ENCODE measurements at regions not wholly inside any gene's neighbourhood (a gene's known extent, or its start where the extent isn't known, plus 50 kb on each side); places are given as distances from the start of the nearest gene placed in this dataset.

DNA sequence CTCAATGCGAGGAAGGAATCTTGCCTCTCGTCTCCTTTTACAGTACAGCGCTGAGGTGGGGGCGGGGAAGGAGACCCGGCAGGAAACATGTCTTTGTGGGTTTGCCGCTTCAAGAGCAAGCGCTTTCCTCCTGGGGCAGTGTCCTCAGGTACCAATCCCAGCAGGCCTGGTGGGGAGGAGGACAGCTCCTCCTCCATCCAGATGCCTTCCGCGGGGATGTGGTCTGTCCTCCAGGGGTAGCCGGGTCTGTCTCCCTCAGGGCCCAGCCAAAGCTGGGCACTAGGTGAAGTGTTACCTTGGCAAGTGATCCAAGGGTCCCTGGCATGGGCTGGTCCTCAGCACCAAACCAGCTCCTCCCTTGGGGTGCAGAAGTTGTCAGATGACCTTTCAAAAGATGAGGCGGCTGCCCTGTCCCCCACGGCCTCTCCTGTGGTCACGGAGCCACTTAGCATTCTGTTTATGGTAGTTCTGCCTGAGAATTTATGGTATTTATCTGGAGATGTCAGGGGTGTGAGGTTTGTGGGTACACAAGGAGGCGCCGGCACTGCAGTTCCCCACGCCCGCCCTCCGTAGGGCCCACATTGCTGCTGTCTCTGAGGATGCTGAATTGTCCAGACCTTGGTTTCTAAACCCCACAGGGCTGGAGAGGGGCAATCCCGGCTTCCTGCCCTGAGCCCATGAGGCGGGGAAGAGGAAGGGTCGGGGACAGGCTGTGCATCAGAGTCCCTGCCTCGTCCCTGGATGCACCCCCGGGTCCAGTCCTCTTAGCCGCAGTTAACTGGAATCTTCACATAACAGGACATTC, 93.5 kb upstream of the ANO1 start:
- in situ Hi-C loops (cut with HindIII; ENCODE audit: low sequenced_read_pairs), result no loop called here

DNA sequence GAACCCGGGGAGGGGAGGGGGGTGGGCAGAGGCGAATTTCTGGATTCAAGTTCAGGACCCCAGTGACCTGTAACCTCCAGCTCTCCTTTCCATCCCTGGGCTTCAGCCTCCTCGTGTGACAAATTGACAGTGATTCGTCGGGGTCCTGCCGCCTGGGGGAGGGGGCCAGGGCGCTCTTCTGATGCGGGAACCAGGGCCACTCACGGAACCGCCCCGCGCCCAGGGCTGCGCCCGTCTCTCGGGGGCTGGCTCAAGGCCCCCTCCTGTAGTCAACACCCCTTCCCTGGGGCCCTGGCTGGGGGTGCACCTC, 92.8 kb upstream of the ANO1 start:
- in situ Hi-C loops (cut with HindIII; ENCODE audit: low sequenced_read_pairs), result no loop called here

DNA sequence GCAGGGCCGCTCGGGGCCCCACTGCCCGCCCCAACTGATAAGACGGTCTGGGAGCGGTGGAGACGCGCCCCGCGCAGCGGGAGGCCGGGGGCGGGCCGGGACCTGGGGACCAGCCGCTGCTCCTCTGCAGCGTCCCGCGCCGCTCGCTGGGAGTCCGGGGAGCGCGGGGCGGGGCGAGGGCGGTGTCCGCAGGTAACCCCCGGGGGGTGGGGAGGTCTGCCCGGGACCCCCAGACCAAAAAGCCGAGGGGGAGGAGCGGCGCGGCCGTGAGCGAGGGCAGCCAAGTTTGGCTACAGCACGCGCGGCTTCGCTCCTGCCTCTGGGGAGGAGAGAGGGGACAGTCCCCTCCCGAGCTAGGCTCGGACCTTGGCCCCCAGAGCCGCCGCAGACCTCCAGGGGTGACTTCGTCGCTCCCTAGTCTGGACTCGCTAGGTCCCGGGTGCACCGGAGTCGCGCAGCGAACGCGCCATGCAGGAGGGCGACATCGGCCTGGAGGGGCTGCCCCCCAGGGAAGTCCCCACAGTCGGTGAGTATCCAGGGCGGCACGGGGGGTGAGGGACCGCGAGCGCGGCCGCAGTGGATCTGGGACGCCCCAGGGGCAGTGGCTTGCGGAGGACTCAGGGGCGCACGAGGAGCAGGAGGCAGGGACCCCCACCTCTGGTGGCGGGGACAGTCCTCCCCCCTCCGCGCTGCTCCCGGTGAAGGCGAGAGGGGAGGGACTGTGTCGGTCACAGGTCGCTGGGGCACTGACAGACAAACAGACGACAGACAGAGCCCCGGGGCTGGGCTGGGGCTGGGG, 92.3 kb upstream of the ANO1 start:
- in situ Hi-C loops (cut with HindIII; ENCODE audit: low sequenced_read_pairs), result no loop called here

DNA sequence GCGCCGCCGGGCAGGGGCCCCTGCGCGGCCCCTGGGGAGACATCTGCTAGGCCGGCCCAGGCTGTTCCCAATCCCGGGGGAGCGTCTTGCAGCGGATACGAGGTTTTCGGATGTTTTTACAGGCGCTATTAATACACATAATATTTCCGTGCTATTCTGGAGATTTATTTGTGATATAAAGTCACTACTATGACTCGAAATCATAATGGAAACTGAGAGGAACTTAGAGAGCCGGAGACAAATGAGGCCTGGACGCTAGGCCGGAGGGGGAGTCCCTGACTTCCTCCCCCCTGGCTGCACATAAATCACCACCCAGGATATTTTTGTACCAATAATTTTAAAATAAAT, 91.7 kb upstream of the ANO1 start:
- in situ Hi-C loops (cut with HindIII; ENCODE audit: low sequenced_read_pairs), result no loop called here

DNA sequence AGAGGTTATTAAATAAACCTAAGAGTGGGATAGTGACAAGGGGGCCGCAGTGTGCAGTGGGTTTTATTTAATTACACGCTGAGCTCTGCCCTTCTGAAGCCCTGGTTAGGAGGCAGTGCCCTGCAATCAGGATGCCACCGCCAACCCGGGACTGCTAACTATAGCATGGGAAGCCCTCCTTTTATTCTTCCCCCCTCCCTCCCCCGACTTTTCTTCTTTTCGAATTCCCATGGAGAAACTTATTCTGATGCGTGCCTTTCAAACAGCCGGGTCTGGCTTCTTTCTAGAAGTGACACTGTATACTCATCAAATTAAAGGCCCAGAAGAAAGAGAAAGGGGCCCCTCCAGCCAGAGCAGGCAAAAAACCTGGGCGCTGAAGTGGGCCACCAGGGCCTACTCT, 91.3 kb upstream of the ANO1 start:
- in situ Hi-C loops (cut with HindIII; ENCODE audit: low sequenced_read_pairs), result no loop called here

DNA sequence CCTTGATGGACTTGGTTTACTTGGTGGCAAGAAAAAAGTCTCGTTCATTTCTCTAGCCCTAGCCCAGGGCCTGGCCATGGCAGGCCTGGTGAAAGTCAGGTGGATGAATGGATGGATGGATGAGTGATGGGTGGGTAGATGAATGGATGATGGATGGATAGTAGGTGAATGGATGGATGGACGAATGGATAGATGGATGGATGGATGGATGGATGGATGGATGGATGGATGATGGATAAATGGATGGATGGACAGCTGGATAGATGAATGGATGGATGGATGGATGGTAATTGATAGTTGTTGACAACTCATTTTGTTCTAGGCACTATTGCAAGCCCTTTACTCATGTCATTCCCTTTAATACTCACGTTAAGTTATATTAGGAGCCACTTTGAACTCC, 86.1 kb upstream of the ANO1 start:
- in situ Hi-C loops (cut with HindIII; ENCODE audit: low sequenced_read_pairs), result no loop called here

DNA sequence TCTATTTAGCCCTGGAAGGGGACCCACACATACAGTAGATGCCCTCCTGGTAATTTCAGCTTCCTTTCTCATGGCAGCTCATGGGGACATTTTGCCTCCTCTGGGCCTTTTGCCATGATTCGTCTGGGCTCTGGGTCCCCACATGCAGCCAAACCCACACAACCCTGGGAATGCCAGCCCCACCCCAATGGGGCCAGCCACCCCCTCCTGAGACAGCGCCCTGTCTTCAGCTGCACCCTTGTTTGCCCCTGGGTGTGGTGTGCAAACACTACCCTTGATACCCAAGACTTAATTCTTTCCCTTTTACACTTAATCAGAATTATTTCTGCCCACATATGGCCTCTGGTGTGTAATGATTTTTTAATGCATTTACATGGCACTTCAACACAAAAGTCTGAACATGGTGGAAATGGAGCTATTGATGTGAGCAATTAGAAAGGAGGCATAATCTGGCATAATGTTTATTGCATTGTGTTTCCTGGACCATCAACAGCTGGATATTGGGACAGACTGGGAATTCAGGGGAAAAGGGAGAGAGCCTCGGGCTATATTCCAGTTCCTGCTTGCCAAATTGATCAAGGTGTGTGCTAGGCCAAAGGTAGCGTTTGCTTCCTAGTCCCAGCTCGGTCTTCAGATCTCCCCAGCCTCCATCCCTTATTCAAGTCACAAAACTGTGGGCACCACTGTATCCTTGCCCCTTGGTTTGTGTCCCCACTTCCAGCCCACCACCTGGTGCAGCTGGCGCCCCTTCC, 85.0 kb upstream of the ANO1 start:
- in situ Hi-C loops (cut with HindIII; ENCODE audit: low sequenced_read_pairs), result no loop called here

DNA sequence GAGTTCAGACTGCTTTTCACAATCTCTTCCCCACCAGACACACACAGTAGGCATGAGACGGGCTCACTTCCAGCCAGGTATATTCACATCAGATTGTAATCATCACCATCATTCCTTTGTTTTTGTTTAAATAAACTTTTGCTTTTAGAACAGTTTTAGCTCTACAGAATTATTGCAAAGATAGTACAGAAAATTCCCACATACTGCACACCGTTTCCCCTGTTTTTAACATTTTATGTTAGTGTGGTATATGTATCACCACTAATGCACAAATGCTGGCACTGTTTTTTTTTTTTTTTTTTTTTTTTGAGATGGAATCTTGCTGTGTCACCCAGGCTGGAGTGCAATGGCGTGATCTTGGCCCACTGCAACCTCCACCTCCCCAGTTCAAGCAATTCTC, 83.3 kb upstream of the ANO1 start:
- in situ Hi-C loops (cut with HindIII; ENCODE audit: low sequenced_read_pairs), result loop anchor here (5.0 kb wide), 2 partner anchors 38 to 82 kb away; partner anchors contain the start of gene ANO1

DNA sequence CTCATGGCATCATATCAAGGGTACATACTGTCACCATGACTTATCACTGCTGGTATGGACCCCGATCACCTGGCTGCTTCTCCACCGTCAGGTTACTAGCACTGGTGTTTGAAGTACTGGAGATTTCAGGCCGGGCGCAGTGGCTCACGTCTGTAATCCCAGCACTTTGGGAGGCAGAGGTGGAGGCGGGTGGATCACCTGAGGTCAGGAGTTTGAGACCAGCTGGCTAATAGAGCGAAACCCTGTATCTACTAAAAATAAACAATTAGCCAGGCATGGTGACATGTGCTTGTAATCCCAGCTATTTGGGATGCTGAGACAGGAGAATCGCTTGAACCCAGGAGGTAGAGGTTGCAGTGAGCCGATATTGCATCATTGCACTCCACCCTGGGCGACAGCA, 82.4 kb upstream of the ANO1 start:
- in situ Hi-C loops (cut with HindIII; ENCODE audit: low sequenced_read_pairs), result loop anchor here (5.0 kb wide), 2 partner anchors 38 to 82 kb away; partner anchors contain the start of gene ANO1

DNA sequence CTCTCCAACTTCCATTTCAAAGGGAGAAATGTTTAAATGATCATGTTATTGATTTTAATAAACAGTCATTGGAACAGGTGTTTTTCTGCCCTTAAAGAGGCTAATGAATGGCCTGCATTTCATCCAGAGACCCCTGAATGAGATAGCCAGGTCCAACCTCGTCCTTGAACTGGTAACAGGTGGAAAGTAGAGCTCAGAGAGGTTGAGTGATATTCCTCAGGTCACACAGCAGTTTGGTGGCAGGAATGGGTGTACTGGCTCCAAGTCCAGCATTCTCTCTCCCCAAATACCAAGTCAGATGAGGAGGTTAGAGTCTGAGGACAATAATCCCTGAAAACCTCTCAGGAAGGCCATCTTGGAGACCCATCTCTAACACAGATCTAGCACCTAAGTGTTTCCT, 81.7 kb upstream of the ANO1 start:
- in situ Hi-C loops (cut with HindIII; ENCODE audit: low sequenced_read_pairs), result loop anchor here (5.0 kb wide), 2 partner anchors 39 to 81 kb away; partner anchors contain the start of gene ANO1

DNA sequence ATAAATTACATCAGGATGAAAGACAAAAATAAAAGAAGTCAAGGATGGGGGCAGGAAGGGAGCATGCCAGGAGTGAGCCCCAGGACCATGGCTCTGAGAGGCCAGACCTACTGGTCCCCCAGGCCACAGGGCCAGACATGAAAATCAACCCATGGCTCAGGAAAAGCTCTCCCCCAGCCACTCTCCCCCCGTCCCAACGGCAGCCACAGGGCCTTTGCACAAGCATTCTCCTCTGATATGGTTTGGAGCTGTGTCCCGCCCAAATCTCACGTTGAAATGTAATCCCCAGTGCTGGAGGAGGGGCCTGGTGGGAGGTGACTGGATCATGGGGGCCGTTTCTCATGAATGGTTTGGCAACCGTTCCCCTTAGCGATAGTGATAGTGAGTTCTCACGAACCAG, 80.8 kb upstream of the ANO1 start:
- in situ Hi-C loops (cut with HindIII; ENCODE audit: low sequenced_read_pairs), result loop anchor here (5.0 kb wide), 2 partner anchors 40 to 80 kb away; partner anchors contain the start of gene ANO1

DNA sequence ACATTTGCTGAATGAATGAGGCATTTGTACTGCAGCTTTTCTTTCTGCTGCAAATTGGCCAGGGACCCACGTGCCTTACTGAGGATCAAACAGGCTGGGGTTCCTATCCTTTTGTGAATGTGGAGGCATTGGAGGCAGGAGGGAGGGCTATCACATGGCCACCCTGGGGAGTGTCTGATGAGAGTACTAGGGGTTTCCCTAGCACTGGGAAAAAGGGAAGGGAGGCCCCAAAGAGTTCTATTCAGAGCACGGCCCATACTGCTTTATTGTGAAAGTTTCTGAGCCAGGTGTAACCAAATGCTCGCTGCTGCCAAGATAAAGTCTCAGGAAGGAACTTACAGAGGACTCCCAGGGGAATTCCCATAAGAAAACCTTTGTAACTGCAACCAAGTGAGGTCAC, 78.4 kb upstream of the ANO1 start:
- in situ Hi-C loops (cut with HindIII; ENCODE audit: low sequenced_read_pairs), result loop anchor here (5.0 kb wide), 2 partner anchors 42 to 78 kb away; partner anchors contain the start of gene ANO1

DNA sequence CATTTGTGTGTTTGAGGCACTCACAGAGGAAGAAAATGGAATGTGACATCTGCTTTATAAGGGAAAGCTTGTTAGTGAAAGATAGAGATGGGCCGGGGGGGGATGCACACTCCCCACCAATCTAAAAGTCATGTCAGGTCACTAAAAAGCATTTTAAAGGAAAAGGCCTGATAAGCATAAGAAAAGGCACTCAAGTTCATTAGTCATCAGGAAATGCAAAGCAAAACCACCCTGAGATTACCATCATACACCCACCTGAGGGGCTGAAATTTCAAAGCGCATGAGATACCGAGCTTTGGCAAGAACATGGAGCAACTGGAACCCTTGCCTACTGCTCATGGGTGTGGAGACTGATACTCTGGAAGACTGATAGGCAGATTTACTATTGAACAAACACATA, 77.9 kb upstream of the ANO1 start:
- in situ Hi-C loops (cut with HindIII; ENCODE audit: low sequenced_read_pairs), result no loop called here

DNA sequence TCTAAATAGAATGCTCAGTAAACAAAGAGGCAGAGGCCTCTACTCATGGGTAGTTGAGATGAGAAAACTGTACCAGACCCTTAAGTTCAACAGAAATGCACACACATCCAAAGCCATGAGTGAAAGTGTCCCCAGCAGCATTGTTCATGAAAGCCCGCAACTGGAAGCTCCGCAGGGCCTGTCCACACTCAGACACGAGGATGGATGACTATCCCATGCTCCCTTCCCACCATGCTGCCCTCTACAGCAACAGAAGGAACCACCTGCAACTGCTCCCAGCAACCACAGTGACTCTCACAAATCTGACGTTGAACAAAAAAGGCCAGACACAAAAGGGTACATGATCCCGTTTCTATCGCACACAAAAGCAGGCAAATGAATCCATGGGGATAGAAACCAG, 76.9 kb upstream of the ANO1 start:
- in situ Hi-C loops (cut with HindIII; ENCODE audit: low sequenced_read_pairs), result no loop called here

DNA sequence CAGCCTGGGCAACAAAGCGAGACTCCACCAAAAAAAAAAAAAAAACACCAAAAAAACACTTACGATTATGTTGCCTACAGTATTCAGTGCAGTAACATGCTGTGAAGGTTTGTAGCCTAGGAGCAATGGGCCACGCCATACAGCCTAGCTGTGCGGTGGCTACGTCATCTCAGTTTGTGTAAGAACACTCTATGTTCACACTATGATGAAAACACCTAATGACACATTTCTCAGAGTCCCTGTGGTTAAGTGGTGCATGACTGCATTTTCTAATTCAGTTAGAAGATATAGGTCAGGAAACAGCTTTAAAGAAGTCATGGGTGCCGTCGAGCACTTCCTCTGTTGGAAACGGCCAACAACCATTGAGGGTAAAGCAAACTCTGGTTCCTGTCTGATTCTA, 75.7 kb upstream of the ANO1 start:
- in situ Hi-C loops (cut with HindIII; ENCODE audit: low sequenced_read_pairs), result no loop called here

DNA sequence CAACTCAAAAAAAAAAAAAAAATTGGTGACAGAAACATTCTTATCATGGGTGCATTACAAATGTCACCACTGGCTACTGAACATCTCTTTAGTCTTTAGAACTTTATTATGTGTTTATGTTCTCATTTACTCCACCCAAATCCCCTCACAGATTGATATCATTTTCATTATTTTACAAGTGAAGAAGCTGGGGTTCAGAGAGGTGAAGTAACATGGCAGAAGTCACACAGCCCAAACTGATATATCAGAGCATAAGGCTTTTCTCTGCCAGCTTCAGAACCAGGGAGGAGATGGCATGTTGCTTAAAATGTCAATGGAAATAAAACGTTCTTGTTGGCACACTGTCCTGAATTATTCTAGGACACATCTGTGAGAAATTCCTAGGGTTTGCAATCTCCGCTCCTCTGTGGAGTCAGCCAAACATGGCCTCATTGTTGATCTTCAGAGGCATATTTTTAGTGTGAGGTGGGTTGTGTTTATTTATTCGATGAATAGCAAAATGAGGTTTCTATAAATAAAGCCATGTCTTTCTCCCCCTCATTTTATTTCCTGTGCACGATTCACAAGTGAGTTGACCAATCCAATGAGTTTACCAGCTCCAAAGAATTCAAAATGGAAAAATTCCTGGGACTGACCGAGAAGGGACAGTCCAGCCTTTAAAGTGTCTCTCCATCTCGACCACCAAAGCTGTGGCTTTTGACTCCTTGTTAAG, 72.9 kb upstream of the ANO1 start:
- in situ Hi-C loops (cut with HindIII; ENCODE audit: low sequenced_read_pairs), result no loop called here

DNA sequence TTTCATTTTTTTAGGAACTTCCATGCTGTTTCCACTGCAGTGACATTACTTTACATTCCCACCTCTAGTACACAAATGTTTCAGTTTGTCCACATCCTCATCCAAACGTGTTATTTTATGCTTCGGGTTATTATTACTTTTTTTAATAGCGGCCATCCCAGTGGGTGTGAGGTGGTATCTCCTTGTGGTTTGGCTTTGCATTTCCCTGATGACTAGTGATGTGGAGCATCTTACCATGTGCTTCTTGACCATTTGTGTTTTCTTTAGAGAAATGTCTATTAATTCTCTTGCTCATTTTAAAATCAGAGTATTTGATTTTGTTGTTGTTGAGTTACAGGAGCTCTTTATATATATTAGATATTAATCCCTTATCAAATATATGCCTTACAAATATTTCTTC, 70.3 kb upstream of the ANO1 start:
- in situ Hi-C loops (cut with HindIII; ENCODE audit: low sequenced_read_pairs), result no loop called here

DNA sequence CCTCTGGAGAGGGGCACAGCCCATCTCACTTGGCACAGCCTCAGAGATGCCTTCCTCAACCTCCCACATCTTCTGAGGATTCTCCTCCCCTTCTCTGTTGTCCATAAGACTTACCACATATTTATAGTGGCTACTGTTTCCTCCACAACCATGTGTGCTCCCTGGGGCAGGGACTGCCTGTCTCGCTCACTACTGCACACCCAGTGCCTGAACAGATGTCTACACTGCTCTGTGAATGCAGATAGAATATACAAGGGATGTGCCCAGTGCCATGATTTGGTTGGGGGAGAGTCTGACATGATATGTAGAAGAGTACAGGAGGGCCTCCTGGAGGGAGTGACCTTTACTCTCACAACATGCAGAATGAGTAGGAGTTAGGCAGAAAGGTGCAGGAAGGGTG, 67.3 kb upstream of the ANO1 start:
- in situ Hi-C loops (cut with HindIII; ENCODE audit: low sequenced_read_pairs), result no loop called here

DNA sequence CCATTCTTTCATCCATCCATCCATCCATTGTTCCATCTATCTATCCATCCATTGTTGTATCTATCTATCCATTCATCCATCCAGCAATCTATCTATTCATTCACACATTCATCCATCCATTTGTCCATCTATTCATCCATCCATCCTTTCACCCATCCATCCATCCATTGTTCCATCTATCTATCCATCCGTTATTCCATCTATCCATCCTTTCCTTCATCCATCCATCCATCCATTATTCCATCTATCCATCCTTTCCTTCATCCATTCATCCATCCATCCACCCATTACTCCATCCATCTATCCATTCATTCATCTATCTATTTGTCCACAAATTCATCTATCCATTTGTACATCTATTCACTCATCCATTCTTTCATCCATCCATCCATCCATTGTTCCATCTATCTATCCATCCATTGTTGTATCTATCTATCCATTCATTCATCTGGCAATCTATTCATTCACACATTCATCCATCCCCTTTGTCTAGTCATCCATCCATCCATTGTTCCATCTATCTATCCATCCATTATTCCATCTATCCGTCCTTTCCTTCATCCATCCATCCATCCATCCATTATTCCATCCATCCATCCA, 65.9 kb upstream of the ANO1 start:
- in situ Hi-C loops (cut with HindIII; ENCODE audit: low sequenced_read_pairs), result no loop called here

DNA sequence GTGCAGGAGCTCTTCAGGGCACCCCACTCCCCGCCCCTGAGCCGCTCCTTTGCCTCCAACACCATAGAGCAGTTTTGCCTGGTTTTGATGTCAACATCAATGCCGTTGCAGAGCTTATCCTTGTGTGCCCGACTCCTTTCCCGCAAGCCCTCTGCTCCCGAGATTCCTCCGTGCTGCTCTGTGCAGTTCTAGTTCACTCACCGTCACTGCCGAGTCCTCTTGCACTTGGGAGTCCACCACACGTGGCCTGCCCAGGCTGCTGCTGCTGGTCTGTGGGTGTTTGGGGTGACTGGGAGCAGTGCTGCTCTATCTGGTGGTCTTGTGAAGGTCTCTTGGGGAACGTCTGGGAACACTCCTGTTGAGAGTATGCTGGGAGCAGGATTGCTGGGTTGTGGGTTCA, 63.8 kb upstream of the ANO1 start:
- in situ Hi-C loops (cut with HindIII; ENCODE audit: low sequenced_read_pairs), result no loop called here

All from endothelial cell of hepatic sinusoid (primary cell).